ENCODE measurements at regions not wholly inside any gene's neighbourhood (a gene's known extent, or its start where the extent isn't known, plus 50 kb on each side); places are given as distances from the start of the nearest gene placed in this dataset.

DNA sequence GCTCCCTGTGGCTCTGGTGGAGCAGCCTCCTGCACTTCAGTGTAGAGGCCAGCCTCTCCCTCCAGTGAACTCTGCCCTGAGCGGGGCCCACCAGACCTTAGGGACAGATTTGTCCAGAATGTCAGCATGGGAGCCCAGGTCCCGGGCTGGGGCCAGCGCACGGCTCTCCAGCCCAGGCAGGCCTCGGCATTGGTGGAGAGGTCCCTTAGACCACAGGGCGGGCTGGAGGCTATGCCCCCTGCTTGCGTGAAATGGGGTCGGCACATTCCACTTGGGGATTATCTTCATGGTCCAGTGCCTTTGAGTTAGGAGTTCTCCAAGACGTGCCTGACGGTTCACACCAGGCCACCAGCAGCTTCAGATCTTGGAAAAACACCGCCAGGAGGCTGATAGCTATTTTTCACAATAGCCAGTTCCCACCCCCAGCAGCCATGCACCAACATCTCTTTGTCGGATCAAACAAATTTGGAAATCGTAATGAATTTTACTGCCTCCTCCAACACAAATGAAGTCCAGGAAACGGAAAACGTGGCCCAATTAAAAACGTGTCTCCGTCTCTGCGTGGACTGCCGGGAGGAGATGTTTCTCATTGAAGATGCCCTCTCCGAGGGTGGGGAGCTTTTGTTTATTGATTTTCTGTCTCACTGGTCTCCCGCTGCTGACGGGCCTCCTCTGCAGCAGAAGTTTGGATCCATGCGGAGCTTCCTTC, 110.0 kb upstream of the CIBAR2 start:
- TF ChIP-seq, protein P1, sequence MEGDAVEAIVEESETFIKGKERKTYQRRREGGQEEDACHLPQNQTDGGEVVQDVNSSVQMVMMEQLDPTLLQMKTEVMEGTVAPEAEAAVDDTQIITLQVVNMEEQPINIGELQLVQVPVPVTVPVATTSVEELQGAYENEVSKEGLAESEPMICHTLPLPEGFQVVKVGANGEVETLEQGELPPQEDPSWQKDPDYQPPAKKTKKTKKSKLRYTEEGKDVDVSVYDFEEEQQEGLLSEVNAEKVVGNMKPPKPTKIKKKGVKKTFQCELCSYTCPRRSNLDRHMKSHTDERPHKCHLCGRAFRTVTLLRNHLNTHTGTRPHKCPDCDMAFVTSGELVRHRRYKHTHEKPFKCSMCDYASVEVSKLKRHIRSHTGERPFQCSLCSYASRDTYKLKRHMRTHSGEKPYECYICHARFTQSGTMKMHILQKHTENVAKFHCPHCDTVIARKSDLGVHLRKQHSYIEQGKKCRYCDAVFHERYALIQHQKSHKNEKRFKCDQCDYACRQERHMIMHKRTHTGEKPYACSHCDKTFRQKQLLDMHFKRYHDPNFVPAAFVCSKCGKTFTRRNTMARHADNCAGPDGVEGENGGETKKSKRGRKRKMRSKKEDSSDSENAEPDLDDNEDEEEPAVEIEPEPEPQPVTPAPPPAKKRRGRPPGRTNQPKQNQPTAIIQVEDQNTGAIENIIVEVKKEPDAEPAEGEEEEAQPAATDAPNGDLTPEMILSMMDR (IDR thresholded peaks at IDR 0.05) = no peak
- no peak for TF ChIP-seq POLR2A (IDR thresholded peaks at IDR 0.05)

All from vagina (tissue), 2 donors.